HL-60 (cell line): ENCODE measurements at regions not wholly inside any gene's neighbourhood (a gene's known extent, or its start where the extent isn't known, plus 50 kb on each side); places are given as distances from the start of the nearest gene placed in this dataset.

Experiments
- DNase-seq, 2 experiments: peaks; one replicate each; pipeline ENCODE4 v3.0.0-alpha.2; 2010 to 2020; ENCODE audit warnings: low read depth in 1 of 2, low spot score in 1 of 2
- H3K27ac ChIP-seq: fragments of 250-450 bp; sonication (Bioruptor Pico); replicated peaks from 2 replicates; pipeline ENCODE4 v1.5.1; 2020; ENCODE audit warnings: mild to moderate bottlenecking, moderate library complexity
- H3K27me3 ChIP-seq: fragments of 250-450 bp; sonication (Bioruptor Pico); 2 replicates; pipeline ENCODE4 v1.5.1; 2021; ENCODE audit warnings: mild to moderate bottlenecking, moderate library complexity; ENCODE audit not compliant: insufficient read depth, poor library complexity, severe bottlenecking
- H3K4me3 ChIP-seq: replicated peaks from 2 replicates; pipeline ENCODE4 v1.5.1; 2011; ENCODE audit warnings: mild to moderate bottlenecking, control low read depth, low read length; ENCODE audit not compliant: insufficient read depth
- CTCF ChIP-seq: IDR thresholded peaks from one replicate; pipeline ENCODE4 v1.5.1; 2011; ENCODE audit warnings: low read length, control low read depth, inconsistent platforms; ENCODE audit not compliant: insufficient read depth
- GABPA ChIP-seq: IDR thresholded peaks from 2 replicates; pipeline ENCODE4 v1.6.1; 2012; ENCODE audit warnings: low read depth
- POLR2AphosphoS5 ChIP-seq: IDR thresholded peaks from 2 replicates; pipeline ENCODE4 v1.6.1; 2012; ENCODE audit warnings: low read depth
- REST ChIP-seq: IDR thresholded peaks from 2 replicates; pipeline ENCODE4 v1.6.1; 2012; ENCODE audit warnings: low read depth; ENCODE audit not compliant: insufficient replicate concordance
- SPI1 ChIP-seq: IDR thresholded peaks from 2 replicates; pipeline ENCODE4 v1.6.1; 2012; ENCODE audit warnings: low read depth, mild to moderate bottlenecking, borderline replicate concordance

- no peak overlapping the region for H3K4me3 ChIP-seq
- TF ChIP-seq GABPA: no peak
- no peak for TF ChIP-seq SPI1
- no peak for TF ChIP-seq POLR2AphosphoS5
- no peak for TF ChIP-seq REST
- TF ChIP-seq CTCF: peak; percentile 38
- DNase-seq: peak; percentile 33 to 37
- no peak overlapping the region for H3K27ac ChIP-seq
- no peaks in the 10 kb centered on the region for H3K27me3 ChIP-seq
These were observed 453.1 kb upstream of the SLC35B3 start for GRCh38 chr6:8888468-8888867.

- H3K27ac ChIP-seq: peak overlapping the region; percentile 68
- H3K27me3 ChIP-seq: no peaks in the 10 kb centered on the region
- peak; percentile 70 to 71 for DNase-seq
- no peak overlapping the region for H3K4me3 ChIP-seq
- TF ChIP-seq CTCF (no peak), SPI1 (peak; percentile 86)
These were observed 446.3 kb upstream of the SLC35B3 start for GRCh38 chr6:8881663-8882062.

GRCh38 chr6:8879334-8879733 lies 444.0 kb upstream of the SLC35B3 start:
- Histone ChIP-seq H3K27me3 (no peaks in the 10 kb centered on the region), H3K4me3 (no peak overlapping the region), H3K27ac (no peak overlapping the region)
- TF ChIP-seq CTCF: no peak
- no peak for TF ChIP-seq REST
- TF ChIP-seq SPI1: no peak
- DNase-seq: no peak

- H3K27ac ChIP-seq: peak overlapping the region; percentile 66
- peak; percentile 77 to 89 for DNase-seq
- no peaks in the 10 kb centered on the region for H3K27me3 ChIP-seq
- TF ChIP-seq SPI1 (no peak), POLR2AphosphoS5 (peak; percentile 44; the same call in 1 of the 2 replicates), CTCF (no peak)
- no peak overlapping the region for H3K4me3 ChIP-seq
These were observed 440.6 kb upstream of the SLC35B3 start for GRCh38 chr6:8875986-8876385.
